ENCODE measurements at regions not wholly inside any gene's neighbourhood (a gene's known extent, or its start where the extent isn't known, plus 50 kb on each side); places are given as distances from the start of the nearest gene placed in this dataset.

- BruUV-seq (replicated peaks): no TSS peak
- Mint-ChIP-seq H3K4me3 (ENCODE audit: low read depth, unreplicated experiment) (no peak overlapping the region), H3K36me3 (ENCODE audit: insufficient read depth, unreplicated experiment) (no peaks in the 10 kb centered on the region), H3K27me3 (ENCODE audit: unreplicated experiment) (no peaks in the 10 kb centered on the region), H3K27ac (ENCODE audit: unreplicated experiment) (no peak overlapping the region), H3K9me3 (ENCODE audit: low read depth, unreplicated experiment) (peaks cover 10% of the 10 kb centered on the region), H3K4me1 (ENCODE audit: low read depth, unreplicated experiment) (no peaks in the 10 kb centered on the region)
- no peak for DNase-seq
- CTCF ChIA-PET: no interaction called here
- intact Hi-C loops (cut with micrococcal nuclease; ENCODE audit: unreplicated experiment): no loop called here
- TF ChIP-seq CTCF (IDR thresholded peaks at IDR 0.05; ENCODE audit: unreplicated experiment): no peak
Measured at GRCh38 chr2:59428940-59429339, 1124.5 kb downstream of the BCL11A start.

- Mint-ChIP-seq H3K9me3 (ENCODE audit: low read depth, unreplicated experiment) (peaks cover 10% of the 10 kb centered on the region), H3K27me3 (ENCODE audit: unreplicated experiment) (no peaks in the 10 kb centered on the region), H3K36me3 (ENCODE audit: insufficient read depth, unreplicated experiment) (no peaks in the 10 kb centered on the region), H3K27ac (ENCODE audit: unreplicated experiment) (no peak overlapping the region), H3K4me3 (ENCODE audit: low read depth, unreplicated experiment) (no peak overlapping the region), H3K4me1 (ENCODE audit: low read depth, unreplicated experiment) (no peaks in the 10 kb centered on the region)
- CTCF ChIA-PET: no interaction called here
- TF ChIP-seq CTCF (IDR thresholded peaks at IDR 0.05; ENCODE audit: unreplicated experiment): no peak
- no peak for DNase-seq
- no TSS peak for BruUV-seq (replicated peaks)
- intact Hi-C loops (cut with micrococcal nuclease; ENCODE audit: unreplicated experiment): no loop called here
Measured at GRCh38 chr2:59427980-59428379, 1125.5 kb downstream of the BCL11A start.

DNA sequence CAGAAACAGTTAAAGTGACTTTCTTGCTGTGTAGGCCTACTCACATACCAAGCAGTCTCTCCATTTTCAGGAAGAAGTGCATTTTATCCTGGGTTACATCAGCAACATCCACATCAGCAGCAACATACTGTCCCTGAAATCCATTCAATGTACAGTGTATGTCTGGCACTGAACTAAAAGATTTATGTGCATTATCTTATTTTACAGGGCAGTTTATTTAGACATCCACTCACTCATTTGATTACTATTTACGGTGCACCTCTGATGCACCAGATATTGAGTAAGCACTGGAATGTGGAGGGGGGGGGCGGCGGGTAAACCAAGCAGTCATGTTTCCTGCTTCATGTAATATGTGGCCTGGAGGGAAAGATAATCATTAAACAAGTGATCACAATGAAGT is 1128.2 kb downstream of the BCL11A start:
- no peak overlapping the region for H3K4me3 Mint-ChIP-seq (ENCODE audit: low read depth, unreplicated experiment)
- peak; percentile 9 for DNase-seq
- no peaks in the 10 kb centered on the region for H3K27me3 Mint-ChIP-seq (ENCODE audit: unreplicated experiment)
- no peaks in the 10 kb centered on the region for H3K36me3 Mint-ChIP-seq (ENCODE audit: insufficient read depth, unreplicated experiment)
- BruUV-seq (replicated peaks): no TSS peak
- CTCF ChIA-PET: no interaction called here
- TF ChIP-seq CTCF (IDR thresholded peaks at IDR 0.05; ENCODE audit: unreplicated experiment): no peak
- H3K4me1 Mint-ChIP-seq (ENCODE audit: low read depth, unreplicated experiment): no peaks in the 10 kb centered on the region
- intact Hi-C loops (cut with micrococcal nuclease; ENCODE audit: unreplicated experiment): no loop called here
- H3K9me3 Mint-ChIP-seq (ENCODE audit: low read depth, unreplicated experiment): peaks cover 7% of the 10 kb centered on the region
- H3K27ac Mint-ChIP-seq (ENCODE audit: unreplicated experiment): no peak overlapping the region

GRCh38 chr2:59413751-59414570 is 1139.5 kb downstream of the BCL11A start:
- H3K27ac Mint-ChIP-seq (ENCODE audit: unreplicated experiment): no peak overlapping the region
- BruUV-seq (replicated peaks): no TSS peak
- H3K4me1 Mint-ChIP-seq (ENCODE audit: low read depth, unreplicated experiment): no peaks in the 10 kb centered on the region
- no peaks in the 10 kb centered on the region for H3K36me3 Mint-ChIP-seq (ENCODE audit: insufficient read depth, unreplicated experiment)
- H3K27me3 Mint-ChIP-seq (ENCODE audit: unreplicated experiment): no peaks in the 10 kb centered on the region
- intact Hi-C loops (cut with micrococcal nuclease; ENCODE audit: unreplicated experiment): no loop called here
- H3K4me3 Mint-ChIP-seq (ENCODE audit: low read depth, unreplicated experiment): no peak overlapping the region
- H3K9me3 Mint-ChIP-seq (ENCODE audit: low read depth, unreplicated experiment): peaks cover 16% of the 10 kb centered on the region
- CTCF ChIA-PET: no interaction called here
- no peak for TF ChIP-seq CTCF (IDR thresholded peaks at IDR 0.05; ENCODE audit: unreplicated experiment)
- DNase-seq: no peak

All from Calu3 (cell line).